HCT116 (cell line): ENCODE measurements at regions not wholly inside any gene's neighbourhood (a gene's known extent, or its start where the extent isn't known, plus 50 kb on each side); places are given as distances from the start of the nearest gene placed in this dataset.

ENCODE experiments used
- ATAC-seq: fragments of 200-7000 bp; cut with Tn5 transposase; 2 replicates; pipeline ENCODE4 v1.9.1; 2020; ENCODE audit warnings: mild to moderate bottlenecking, moderate library complexity
- BruUV-seq: library from RNA; stranded (reverse); fragments of 400-500 nt; replicated peaks from 2 replicates; lab custom pipeline; 2021; lab: Mats Ljungman, UMichigan
- CTCF ChIA-PET: fragments of 300-600 bp; sonication (Branson Sonifier 250); formaldehyde crosslinking; loops from one replicate; lab custom pipeline; 2021; ENCODE audit warnings: antibody characterized with exemption; lab: Charles Lee
- POLR2A ChIA-PET: fragments of 300-600, 350-600 bp; sonication (Branson Sonifier 250); formaldehyde crosslinking; loops from one replicate; lab custom pipeline; 2021; ENCODE audit warnings: antibody characterized with exemption; lab: Charles Lee
- RAD21 ChIA-PET, 2 experiments: fragments of 300-600 bp; sonication (Branson Sonifier 250); formaldehyde crosslinking; loops; one replicate each; lab custom pipeline; 2023; ENCODE audit warnings: low total read pairs in 2 of 2; ENCODE audit not compliant: uncharacterized antibody in 2 of 2, unreplicated experiment in 2 of 2, low non-redundant PET in 1 of 2; lab: Charles Lee
- DNase-seq: peaks from one replicate; pipeline ENCODE4 v3.0.0-alpha.2; 2010; ENCODE audit warnings: low read depth, low spot score
- H2AFZ ChIP-seq: fragments of 200-600 bp; shearing (Covaris generic), sonication (generic); 2 replicates; pipeline ENCODE4 v1.6.1; 2017; ENCODE audit warnings: low read depth, mixed run types, mixed read lengths, antibody characterized with exemption, low read length; ENCODE audit not compliant: poor library complexity, severe bottlenecking
- H3K27ac ChIP-seq: 2 replicates; pipeline ENCODE4 v1.5.1; 2012; ENCODE audit warnings: low read depth, low read length
- H3K27me3 ChIP-seq: fragments of 200-600 bp; sonication (generic); 2 replicates; pipeline ENCODE4 v1.6.1; 2016; ENCODE audit warnings: mixed run types, low read length, mixed read lengths; ENCODE audit not compliant: insufficient read depth
- H3K36me3 ChIP-seq, 2 experiments: fragments of 200-500 bp in 1 of 2; fragments of 200-600 bp in 1 of 2; sonication (Bioruptor generic) in 1 of 2; sonication (generic) in 1 of 2; 2 replicates each; pipeline versions ENCODE4 v1.5.1 to v1.6.1; 2014 to 2016; ENCODE audit warnings: low read length in 2 of 2, inconsistent platforms in 1 of 2, mixed read lengths in 1 of 2, mixed run types in 1 of 2; ENCODE audit not compliant: insufficient read depth in 2 of 2, control insufficient read depth in 1 of 2
- H3K4me1 ChIP-seq, 2 experiments: fragments of 200-600 bp in 1 of 2; sonication (generic) in 1 of 2; 2 replicates each; pipeline versions ENCODE4 v1.5.1 to v1.6.1; 2012 to 2017; ENCODE audit warnings: low read length in 2 of 2, inconsistent platforms in 1 of 2, mild to moderate bottlenecking in 1 of 2, mixed read lengths in 1 of 2, mixed run types in 1 of 2, moderate library complexity in 1 of 2; ENCODE audit not compliant: insufficient read depth in 2 of 2, control insufficient read depth in 1 of 2
- H3K4me2 ChIP-seq: fragments of 200-600 bp; sonication (generic); 2 replicates; pipeline ENCODE4 v1.6.1; 2017; ENCODE audit warnings: mixed run types, low read length, mixed read lengths
- H3K4me3 ChIP-seq, 2 experiments: fragments of 200-600 bp in 1 of 2; sonication (generic) in 1 of 2; replicated peaks in 1 of 2; 2 replicates each; pipeline ENCODE4 v1.5.1; 2011 to 2016; ENCODE audit warnings: low read length in 2 of 2, control low read depth in 1 of 2, low read depth in 1 of 2, mild to moderate bottlenecking in 1 of 2, mixed read lengths in 1 of 2, mixed run types in 1 of 2
- H3K79me2 ChIP-seq: fragments of 200-600 bp; sonication (generic); 2 replicates; pipeline ENCODE4 v1.6.1; 2017; ENCODE audit warnings: mild to moderate bottlenecking, mixed run types, low read length, moderate library complexity, mixed read lengths; ENCODE audit not compliant: insufficient read depth
- H3K9ac ChIP-seq: fragments of 200-600 bp; sonication (generic); 2 replicates; pipeline ENCODE4 v1.6.1; 2016; ENCODE audit warnings: low read length, mixed read lengths
- H3K9me2 ChIP-seq: fragments of 200-600 bp; sonication (generic), shearing (Covaris generic); 2 replicates; pipeline ENCODE4 v1.6.1; 2017; ENCODE audit warnings: mixed run types, mild to moderate bottlenecking, moderate library complexity; ENCODE audit not compliant: insufficient read depth
- H3K9me3 ChIP-seq, 2 experiments: fragments of 200-500 bp in 1 of 2; fragments of 200-600 bp in 1 of 2; sonication (Bioruptor generic) in 1 of 2; sonication (generic) in 1 of 2; 2 replicates each; pipeline ENCODE4 v1.6.1; 2014 to 2017; ENCODE audit warnings: low read length in 2 of 2, mixed read lengths in 2 of 2, inconsistent platforms in 1 of 2, low read depth in 1 of 2, mild to moderate bottlenecking in 1 of 2, mixed run types in 1 of 2, moderate library complexity in 1 of 2; ENCODE audit not compliant: control insufficient read depth in 1 of 2, insufficient read depth in 1 of 2
- H4K20me1 ChIP-seq: fragments of 200-600 bp; sonication (generic), shearing (Covaris generic); 2 replicates; pipeline ENCODE4 v1.6.1; 2017; ENCODE audit warnings: mixed run types, mild to moderate bottlenecking, moderate library complexity; ENCODE audit not compliant: insufficient read depth
- CTCF ChIP-seq, 3 experiments: fragments of 200-600 bp in 1 of 3; sonication (generic) in 1 of 3; IDR thresholded peaks in 2 of 3; conservative IDR thresholded peaks in 1 of 3; 2 replicates each; pipeline ENCODE4 v1.5.1; 2012 to 2017; ENCODE audit warnings: low read depth in 2 of 3, low read length in 2 of 3, antibody characterized with exemption in 1 of 3, borderline replicate concordance in 1 of 3, control low read depth in 1 of 3, mild to moderate bottlenecking in 1 of 3, mixed read lengths in 1 of 3, mixed run types in 1 of 3, moderate library complexity in 1 of 3; ENCODE audit not compliant: insufficient read depth in 1 of 3
- EGR1 ChIP-seq: IDR thresholded peaks from 2 replicates; pipeline ENCODE4 v1.6.1; 2012; ENCODE audit warnings: low read depth
- JUND ChIP-seq: IDR thresholded peaks from 2 replicates; pipeline ENCODE4 v1.6.1; 2012
- MAX ChIP-seq: IDR thresholded peaks from 2 replicates; pipeline ENCODE4 v1.6.1; 2012
- POLR2A ChIP-seq: IDR thresholded peaks from 2 replicates; pipeline ENCODE4 v1.7.0; 2011; ENCODE audit warnings: borderline replicate concordance; ENCODE audit not compliant: insufficient read depth, insufficient read length; ENCODE audit errors: extremely low read depth
- POLR2AphosphoS5 ChIP-seq: IDR thresholded peaks from 2 replicates; pipeline ENCODE4 v1.6.1; 2011; ENCODE audit warnings: mild to moderate bottlenecking, low read depth, low read length, moderate library complexity
- SRF ChIP-seq: IDR thresholded peaks from 2 replicates; pipeline ENCODE4 v1.6.1; 2012; ENCODE audit warnings: low read depth
- ZBTB33 ChIP-seq: IDR thresholded peaks from 2 replicates; pipeline ENCODE4 v1.6.1; 2011; ENCODE audit warnings: mild to moderate bottlenecking, low read length, moderate library complexity; ENCODE audit not compliant: insufficient replicate concordance; ENCODE audit errors: extremely low read depth
- ZFX ChIP-seq: fragments of 450-650 bp; IDR thresholded peaks from 2 replicates; pipeline ENCODE4 v1.6.1; 2017
- ZNF274 ChIP-seq: fragments of 200-500 bp; sonication (Bioruptor generic); IDR thresholded peaks from 2 replicates; pipeline ENCODE4 v1.6.1; 2014; ENCODE audit warnings: mild to moderate bottlenecking, low read depth, low read length, inconsistent platforms
- intact Hi-C: fragments of 100-400 bp; cut with micrococcal nuclease; formaldehyde crosslinking; loops from 2 replicates; pipeline ENCODE4 v1.10.0; 2022

- Histone ChIP-seq H4K20me1 (no peaks in the 10 kb centered on the region), H3K9ac (no peak overlapping the region), H3K27me3 (no peaks in the 10 kb centered on the region), H3K4me3 (no peak overlapping the region), H2AFZ (no peak overlapping the region), H3K79me2 (no peaks in the 10 kb centered on the region), H3K27ac (no peak overlapping the region), H3K4me1 (no peaks in the 10 kb centered on the region), H3K4me2 (no peak overlapping the region), H3K36me3 (no peaks in the 10 kb centered on the region; a peak in 1 of 4 replicates), H3K9me3 (peaks cover 8 to 22% of the 10 kb centered on the region in 2 experiments; a peak in 3 of 4 replicates), H3K9me2 (no peaks in the 10 kb centered on the region)
- no peak for TF ChIP-seq EGR1
- TF ChIP-seq ZFX, result no peak
- no peak for TF ChIP-seq SRF
- TF ChIP-seq ZBTB33, result no peak
- TF ChIP-seq CTCF (IDR thresholded peaks at IDR 0.05 in 2 of 3, conservative IDR thresholded peaks at IDR 0.05 in 1 of 3; ENCODE audit: borderline replicate concordance in 1 of 3, insufficient read depth in 1 of 3, low read depth in 2 of 3, low read length in 2 of 3), result no peak
- TF ChIP-seq POLR2A, result no peak
- TF ChIP-seq POLR2AphosphoS5, result no peak
- no peak for TF ChIP-seq JUND
- no peak for TF ChIP-seq MAX
- no peak for TF ChIP-seq ZNF274
- no peak for DNase-seq
- ATAC-seq, result no peak
- RAD21 ChIA-PET, result no interaction called here
- intact Hi-C loops, result no loop called here
- CTCF ChIA-PET, result no interaction called here
- POLR2A ChIA-PET, result no interaction called here
- BruUV-seq, result no TSS peak
Measured at GRCh38 chr4:43990551-43990950, 458.1 kb downstream of the KCTD8 start.
